GM08714 (cell line): ENCODE measurements at regions not wholly inside any gene's neighbourhood (a gene's known extent, or its start where the extent isn't known, plus 50 kb on each side); places are given as distances from the start of the nearest gene placed in this dataset.
"Not testable (repeated sequence)": the region's sequence is repeated elsewhere in the genome, so short reads cannot be mapped to it uniquely, and the experiment has no call there.

ENCODE experiments used
- H3K4me3 ChIP-seq: fragments of 200-500 bp; sonication (Bioruptor generic); 2 replicates; pipeline ENCODE4 v1.5.1; 2014; ENCODE audit warnings: mild to moderate bottlenecking, low read length, inconsistent platforms
- ZNF274 ChIP-seq: IDR thresholded peaks from 2 replicates; pipeline ENCODE4 v1.6.1; 2012; ENCODE audit warnings: mild to moderate bottlenecking, low read depth, low read length

DNA sequence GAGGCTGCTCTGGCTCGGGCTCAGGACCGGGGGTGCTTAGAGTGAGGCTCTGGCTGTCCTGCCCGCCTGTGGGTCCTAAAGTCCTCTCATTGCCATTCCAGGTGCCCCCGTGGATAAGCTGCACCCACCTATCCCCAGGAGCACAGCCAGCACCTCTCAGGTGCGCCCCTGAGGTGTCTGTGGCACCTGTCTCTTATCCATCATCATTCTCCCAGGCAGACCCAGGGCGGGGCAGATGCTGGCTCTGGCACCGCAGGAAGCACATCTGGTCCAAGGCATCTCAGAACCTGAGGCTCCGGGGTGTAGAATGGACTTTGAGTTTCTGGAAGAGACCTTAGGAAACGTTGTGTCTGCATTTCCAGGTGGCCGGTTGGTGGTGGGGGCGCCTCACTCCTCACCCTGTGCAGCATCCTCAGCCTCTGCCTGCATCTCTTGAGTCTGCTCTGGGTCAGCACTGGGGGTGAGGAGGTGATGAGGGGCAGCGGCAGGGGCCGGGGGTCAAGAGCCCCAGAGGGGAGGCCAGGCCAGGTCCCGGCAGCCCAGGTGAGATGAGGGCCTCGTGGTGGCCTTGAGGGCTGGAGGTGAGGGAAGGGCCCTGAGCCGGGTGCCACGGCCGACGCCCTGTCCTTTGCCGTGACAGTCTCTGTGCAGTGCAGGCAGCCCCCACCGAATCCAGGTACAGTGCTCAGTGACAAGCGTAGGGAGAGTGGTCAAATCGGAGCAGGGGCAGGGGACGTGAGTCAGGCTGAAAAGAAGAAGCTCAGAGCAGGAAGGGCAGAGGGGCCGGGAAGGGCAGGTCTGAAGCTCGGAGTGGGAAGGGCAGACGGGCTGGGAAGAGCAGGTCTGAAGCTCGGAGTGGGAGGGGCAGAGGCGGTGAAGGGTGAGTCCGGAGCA lies 173.5 kb downstream of the NPIPB11 start:
- no peak overlapping the region for H3K4me3 ChIP-seq
- no peak for TF ChIP-seq ZNF274

DNA sequence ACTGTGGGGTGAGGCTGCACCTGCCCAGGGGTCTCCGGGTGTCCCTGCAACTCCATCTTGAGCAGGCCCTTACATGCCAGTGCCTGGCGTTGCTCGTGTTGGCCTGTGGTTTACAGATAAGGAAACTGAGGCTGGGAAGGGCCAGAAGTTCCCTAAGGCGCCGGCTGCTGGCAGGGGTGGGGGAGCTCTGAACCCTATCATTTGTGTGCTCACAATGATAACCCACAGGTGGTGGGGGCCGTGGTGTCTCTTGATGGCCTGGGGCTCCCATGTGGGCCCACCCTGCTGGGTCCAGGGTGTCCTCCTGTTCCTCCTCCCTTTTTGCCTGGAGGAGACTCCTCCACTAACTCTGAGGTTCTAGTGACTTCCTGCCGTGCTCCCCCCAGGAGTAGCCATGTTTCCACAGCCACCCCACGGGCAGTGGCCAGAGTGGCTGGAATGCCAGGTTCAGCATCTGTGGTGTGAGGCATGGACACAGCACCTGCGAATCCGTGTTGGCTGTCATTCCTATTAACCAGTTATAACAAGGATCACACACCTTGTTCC lies 174.3 kb downstream of the NPIPB11 start:
- not testable (repeated sequence) for H3K4me3 ChIP-seq

DNA sequence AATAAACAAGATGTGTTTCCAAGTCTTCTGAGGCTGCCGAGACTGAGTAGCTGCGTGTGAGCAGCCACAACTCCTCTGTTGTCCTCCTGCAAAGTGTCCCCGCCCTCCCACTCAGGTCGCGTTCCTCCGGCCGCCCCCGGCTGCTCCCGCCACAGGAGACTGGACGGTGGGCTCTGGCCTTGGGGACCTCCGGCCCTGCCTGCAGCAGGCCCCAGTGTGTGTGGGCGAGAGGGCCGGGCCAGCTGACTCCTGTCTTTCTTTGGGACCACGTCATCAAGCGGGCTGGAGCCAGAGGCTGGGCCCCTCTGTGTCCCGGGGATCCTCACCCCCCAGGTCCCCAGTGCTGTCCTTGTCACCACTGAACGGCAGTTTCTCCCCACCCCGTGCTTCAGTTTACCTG lies 175.3 kb downstream of the NPIPB11 start:
- TF ChIP-seq ZNF274: no peak
- no peak overlapping the region for H3K4me3 ChIP-seq

DNA sequence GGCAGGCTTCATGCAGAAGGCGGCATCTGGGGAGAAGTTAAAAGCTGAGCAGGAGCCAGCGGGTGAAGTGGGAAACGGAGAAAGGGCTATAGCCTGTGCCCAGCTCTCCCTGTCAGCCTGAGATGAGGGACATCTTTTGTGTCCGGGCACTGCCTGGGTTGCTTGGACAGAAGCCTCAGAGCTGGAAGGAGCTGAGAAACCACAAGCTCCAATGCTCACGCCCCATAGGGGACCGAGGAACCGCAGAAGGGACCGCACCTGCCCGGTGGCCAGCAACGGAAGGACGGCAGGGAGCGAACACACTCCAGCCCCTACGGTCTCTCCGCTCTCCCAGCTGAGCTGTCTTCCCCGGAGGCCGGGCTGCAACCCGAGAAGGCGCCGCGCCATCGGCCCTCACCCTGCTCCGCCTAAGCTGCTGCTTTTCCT lies 175.8 kb downstream of the NPIPB11 start:
- no peak overlapping the region for H3K4me3 ChIP-seq
- TF ChIP-seq ZNF274: no peak

DNA sequence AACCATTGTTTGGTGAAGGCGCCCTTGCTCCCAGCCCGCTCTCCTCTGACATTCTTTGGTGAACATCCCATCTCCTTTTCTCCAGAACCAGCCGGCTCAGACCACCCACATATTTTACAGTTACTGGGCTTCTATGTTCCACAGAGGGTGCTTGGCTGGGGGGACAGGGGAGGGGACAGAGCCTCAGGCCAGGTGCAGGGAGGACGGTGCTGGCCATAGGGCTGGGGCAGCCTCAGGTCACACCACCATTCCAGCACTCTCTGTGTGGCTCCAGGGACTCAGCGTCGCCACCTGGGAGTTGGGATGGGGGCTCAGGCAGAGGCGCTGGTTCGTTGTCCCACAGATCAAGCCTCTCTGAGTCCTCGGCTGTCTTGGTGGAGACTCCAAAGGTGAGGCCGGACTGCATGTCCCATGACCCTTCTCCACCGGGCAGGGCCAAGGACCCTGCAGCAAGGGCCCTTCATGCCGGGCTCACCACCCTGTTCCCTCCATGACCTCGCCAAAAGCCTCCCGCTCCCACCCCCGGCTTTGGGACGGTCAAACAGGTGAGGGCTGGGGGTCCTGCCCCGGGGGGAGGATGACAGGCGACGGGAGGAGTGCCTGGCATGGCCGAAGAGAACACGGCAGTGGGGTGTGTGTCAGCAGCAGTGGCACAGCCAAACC lies 176.4 kb downstream of the NPIPB11 start:
- not testable (repeated sequence) for H3K4me3 ChIP-seq

DNA sequence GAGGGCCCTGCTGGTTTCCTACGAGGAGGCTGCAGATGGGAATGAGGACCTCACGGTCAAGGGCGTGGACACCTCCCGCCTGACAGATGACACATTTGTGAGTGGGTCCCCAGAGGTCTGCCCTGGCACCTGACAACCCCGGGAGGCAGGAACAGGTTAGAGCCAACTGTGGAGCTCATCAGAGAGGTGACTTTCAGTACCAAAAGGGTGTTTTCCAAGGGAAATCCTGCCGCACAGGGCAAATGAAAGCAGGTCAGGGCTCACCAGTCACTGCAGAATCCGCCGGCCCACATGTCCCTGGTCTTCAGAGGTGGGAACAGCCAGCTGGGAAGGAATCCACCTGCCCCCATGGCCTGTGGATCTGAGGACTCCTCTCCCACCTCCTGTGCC lies 176.9 kb downstream of the NPIPB11 start:
- H3K4me3 ChIP-seq: not testable (repeated sequence)

DNA sequence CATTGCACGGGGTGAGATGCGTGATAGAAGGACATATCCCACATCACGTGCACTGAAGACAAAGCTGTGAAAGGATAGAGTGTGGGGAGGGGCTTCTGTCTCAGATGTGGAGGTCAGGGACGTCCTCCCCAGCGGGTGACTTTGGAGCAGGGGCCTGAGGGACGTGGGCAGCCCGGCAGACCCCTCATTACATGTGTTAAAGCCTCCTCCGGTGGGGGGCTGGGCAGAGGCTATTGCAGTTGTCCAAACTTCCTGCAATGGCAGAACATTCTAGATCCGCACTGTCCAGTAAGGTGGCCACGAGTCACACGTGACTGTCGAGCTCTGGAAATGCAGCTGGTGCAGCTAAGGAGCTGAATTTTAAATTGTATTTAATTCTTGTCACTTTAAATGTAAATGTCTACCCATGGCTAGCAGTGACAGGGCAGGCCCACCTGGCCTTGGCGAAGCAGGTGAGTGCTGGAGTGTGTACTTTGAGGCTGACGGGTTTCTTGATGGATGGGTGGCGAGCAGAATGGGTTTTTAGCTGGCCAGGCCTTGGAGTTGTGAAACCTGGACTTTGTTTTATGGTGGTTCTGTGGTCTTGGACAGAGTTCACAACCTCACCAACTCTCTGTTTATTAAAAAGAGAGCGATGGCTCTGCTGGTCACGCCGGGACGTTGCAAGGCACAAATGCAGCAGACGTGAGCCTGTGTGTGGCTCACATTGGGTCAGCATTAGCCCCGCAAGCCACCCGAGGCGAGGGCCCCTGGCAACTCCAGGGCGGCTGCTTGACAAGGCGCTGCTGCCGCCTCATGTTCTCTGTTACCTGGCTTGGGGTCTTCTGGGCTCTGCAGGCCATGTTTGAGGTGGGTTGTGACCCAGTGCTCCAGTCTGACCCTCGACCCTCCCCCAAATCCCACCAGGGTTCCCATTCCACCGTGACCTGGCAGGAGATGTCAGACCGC lies 177.6 kb downstream of the NPIPB11 start:
- H3K4me3 ChIP-seq: not testable (repeated sequence)

DNA sequence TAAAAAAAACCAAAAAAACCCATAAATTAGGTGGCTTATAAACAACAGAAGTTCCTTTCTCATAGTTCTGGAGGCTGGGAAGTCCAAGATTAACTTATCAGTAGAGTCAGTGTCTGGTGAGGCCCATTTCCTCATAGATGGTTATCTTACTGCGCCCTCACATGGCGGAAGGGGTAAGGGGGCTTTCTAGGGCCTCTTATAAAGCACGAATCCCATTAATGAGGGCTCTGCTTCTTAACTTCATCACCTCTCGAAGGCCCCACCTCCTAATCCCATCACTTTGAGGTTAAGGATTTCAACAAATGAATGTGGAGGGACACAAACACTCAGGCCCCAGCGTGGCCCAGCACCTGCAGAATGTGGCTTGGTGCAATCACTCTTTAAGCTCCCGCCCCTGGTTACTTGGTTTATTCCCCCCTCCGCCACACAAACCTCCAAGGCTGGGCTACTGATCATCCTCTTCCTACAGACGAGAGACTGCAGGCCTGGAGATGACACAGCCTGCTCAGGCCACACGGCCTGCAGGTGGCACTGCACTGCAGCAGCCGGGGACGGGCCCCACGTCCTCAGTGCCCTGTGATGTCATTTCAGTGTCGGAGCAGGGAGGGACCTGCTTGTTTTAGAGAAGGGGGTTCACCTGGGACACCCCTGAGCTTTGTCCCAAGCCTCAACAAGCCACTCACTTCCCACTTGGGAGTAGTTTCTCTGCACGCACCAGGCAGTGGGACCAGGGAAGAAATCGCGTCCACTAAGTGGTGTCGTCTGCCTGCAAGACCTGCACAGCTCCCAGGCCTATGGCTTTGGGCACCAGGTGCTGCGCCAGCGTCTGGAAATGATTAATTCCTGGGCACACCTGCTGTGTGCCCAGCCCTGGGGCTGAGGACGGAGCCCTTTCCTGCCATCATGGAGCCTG lies 178.5 kb downstream of the NPIPB11 start:
- not testable (repeated sequence) for H3K4me3 ChIP-seq

DNA sequence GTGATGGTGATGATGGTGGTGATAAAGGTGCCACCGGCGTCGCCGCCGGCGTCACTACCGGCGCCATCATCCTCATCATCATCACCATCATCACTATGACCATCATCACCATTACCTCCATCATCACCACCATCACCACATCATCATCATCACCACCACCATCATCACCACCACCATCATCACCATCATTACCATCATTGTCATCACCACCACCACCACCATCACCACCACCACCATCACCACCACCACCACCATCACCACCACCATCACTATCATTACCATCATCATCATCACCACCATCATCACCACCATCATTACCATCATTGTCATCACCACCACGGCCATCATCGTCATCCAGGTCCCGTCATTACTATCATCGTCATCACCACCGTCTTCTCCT lies 179.7 kb downstream of the NPIPB11 start:
- TF ChIP-seq ZNF274: no peak
- no peak overlapping the region for H3K4me3 ChIP-seq

DNA sequence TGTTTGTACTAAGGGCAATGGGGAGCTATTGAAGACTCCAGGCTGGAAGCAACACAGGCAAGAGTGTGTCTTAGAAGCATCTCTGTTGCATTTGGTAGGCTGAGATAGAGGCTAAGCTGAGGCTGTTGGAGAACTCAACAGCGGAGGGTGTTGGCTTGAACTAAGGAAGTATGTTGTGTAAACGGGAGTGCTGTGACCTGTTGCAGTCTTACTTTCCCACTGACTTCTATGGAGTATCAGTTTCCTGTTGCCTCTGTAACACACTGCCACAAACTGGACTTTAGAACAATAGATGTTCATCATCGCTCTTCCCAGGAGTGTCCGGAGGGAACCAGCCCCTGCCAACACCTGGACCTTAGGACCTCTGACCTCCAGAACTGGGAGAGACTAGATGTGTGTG lies 181.8 kb downstream of the NPIPB11 start:
- H3K4me3 ChIP-seq: not testable (repeated sequence)

DNA sequence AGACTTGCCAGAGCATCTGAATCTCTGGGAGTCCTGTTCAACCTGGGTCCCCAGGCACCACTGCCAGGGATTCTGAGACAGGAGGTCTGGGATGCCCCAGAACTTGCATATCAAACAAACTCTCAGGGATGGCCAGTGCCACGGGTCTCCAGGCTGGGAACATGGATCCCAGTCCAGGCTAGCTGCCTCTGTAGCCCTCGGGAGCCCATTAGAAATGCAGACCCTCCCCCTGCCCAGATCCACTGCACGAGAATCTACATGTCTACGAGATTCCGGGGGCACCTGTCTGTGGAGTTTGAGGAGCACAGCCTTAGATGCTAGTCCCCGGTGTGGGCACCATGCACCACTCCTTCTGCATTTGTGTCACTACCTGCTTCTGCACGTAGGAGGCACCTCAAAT lies 183.9 kb downstream of the NPIPB11 start:
- not testable (repeated sequence) for H3K4me3 ChIP-seq

DNA sequence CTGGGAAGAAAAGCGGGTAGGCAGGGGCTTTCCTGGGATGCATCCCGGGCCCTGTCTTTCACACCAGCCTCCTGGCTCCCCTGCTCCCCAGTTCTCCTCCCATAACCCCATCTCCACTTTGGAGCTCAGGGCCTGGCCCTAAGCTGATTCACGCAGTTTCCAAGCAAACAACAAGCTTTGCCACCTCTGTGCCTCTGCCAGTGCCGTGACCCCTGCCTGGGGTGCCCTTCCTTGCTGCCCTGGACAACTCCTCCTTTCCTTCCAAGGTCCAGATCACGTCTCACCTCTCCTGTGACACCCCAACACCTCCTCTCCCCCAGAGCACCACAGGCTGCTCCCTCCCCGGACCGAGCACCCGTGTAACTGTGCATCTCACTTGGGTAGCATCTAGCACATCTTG lies 184.5 kb downstream of the NPIPB11 start:
- H3K4me3 ChIP-seq: not testable (repeated sequence)

DNA sequence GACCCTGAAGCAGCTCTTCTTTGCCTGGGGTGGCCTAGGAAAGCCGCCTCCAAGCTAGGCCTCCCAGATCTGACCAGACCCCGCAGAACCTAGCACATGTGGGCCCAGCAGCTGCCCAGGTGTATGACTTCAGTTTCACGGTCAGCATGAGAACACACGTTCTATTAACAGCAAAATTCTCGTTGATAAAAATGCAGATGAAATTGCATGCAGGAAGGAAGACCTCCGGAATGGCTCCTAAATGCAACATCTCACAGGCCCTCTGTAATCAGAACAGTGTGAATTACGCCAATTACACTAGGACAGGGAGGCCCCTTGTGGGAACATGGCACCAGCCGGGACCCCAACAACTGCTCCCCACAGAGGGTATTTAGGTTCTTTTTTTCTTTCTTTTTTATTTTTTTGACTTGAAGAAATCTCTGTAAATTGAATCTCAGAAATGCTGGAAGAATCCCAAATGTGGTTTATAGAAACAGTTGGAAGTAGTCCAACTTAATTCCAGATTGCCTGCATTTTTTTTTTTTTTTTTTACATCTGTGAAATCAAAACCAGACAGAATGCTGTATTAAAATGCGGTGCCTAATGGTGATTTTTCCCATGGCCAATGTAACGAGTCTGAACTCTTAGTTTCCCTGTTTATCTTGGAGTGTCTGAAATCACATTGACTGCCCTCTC lies 185.1 kb downstream of the NPIPB11 start:
- not testable (repeated sequence) for H3K4me3 ChIP-seq

DNA sequence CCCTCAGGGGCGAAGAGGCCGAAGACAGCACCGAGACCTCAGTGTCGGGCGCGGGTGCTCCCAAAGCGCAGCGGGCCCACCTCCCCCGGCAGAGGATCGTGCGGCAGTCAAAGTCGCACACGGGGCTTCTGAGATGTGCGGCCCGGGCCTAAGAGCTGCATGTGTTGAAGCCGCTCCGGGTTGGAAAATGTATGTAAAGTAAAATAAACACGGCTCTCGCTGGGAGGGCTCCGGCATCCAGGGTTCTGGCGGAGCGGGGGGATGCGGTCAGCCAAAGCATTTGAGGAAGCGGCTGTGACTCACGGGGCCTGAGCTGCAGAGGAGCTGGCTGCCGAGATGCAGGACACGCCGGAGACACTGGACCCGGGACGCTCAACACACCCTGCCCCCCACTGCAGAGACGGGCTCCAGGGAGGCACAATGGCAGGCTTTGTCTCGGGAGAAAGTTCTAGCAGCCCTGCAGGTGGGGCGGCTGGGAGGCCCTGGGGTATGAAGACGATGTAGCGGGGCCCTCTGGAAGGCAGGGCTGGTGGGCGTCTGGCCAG lies 185.8 kb downstream of the NPIPB11 start:
- H3K4me3 ChIP-seq: not testable (repeated sequence)

DNA sequence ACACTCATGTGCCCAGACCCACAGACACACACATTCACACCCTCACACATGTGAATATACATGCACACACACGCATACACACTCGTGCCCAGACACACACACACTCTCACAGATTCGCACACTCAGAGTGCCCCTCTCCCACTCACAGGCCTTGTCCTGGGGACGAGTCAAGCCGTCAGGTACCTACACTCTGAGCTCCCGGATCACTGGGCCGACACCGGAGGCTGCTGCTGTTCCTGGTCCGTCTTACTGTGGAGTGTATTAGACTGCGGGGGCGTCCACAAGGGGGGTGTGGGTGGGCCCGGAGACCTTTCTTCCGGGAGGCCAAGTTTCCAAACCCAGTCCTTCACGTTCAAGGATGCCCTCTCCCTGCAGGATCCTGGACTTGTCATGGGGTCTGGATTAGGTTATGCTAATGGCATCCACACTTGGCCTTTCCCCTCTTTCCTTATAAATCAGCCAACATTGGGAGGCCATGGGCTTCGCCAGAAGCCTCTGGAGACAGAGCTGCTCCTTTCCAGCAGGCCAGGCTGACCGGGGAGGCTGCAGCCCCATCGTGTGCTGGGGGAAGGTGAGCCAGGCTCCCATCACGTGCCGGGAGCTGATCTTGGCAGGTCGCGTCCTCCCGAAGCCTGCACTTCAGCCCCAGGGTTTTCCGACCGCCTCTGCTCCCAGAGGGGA lies 186.4 kb downstream of the NPIPB11 start:
- not testable (repeated sequence) for H3K4me3 ChIP-seq

DNA sequence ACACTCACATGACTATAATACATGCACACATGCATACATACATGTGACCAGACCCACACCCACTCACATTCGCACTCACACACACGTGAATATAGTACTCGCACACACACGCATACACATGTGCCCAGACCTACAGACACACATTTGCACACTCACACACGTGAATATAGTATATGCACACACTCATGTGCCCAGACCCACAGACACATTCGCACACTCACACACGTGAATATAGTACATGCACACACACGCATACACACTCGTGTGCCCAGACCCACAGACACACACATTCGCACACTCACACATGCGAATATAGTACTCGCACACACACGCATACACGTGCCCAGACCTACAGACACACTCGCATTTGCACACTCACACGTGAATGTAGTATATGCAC lies 186.9 kb downstream of the NPIPB11 start:
- H3K4me3 ChIP-seq: not testable (repeated sequence)

DNA sequence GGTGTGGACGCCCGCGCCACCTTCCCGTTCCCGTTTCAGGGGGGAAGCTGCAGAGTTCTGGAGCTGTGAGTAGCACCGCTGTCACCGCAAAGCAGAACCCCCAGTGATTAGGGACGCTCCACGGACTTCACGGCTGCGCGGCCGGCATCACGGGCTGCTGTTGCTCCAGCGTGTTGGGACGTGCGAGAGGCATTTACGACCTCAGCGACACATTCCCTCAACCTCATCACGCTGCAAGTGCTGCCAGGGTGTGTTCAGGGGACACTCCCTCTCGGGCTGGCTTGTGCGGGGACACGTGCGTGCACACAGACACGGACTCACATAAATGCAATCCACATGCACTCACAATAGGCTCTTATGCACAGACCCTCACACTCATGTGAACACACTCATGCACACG lies 187.9 kb downstream of the NPIPB11 start:
- not testable (repeated sequence) for H3K4me3 ChIP-seq

DNA sequence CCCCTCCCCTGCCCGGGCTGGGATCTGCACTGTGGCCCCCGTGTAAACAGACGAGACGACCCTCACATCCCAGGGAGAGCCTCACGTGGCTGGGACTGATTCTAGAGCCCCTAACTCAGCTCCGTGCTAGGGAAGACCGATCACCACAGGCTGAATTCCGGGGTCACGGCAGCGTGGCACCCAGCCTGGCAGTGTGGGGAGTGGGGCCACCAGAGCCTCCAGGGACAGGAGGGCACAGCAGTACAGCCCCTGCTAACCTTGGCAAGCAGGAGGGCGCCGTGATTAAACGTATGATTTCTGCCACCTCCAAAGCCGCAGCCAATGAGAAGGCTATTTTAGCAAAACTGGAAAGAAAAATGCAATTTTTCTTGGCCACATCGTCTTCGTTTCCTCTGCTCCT lies 188.3 kb downstream of the NPIPB11 start:
- not testable (repeated sequence) for H3K4me3 ChIP-seq
